Duodenal mucosa (tissue), 2 donors: ENCODE measurements at regions not wholly inside any gene's neighbourhood (a gene's known extent, or its start where the extent isn't known, plus 50 kb on each side); places are given as distances from the start of the nearest gene placed in this dataset.

Experiments
- H3K27ac ChIP-seq: one replicate; pipeline ENCODE4 v1.7.0; 2013; ENCODE audit warnings: low read depth, low read length
- H3K27me3 ChIP-seq, 2 donors: one replicate each; pipeline ENCODE4 v1.7.0; 2013; ENCODE audit warnings: low read length in 2 of 2, control low read depth in 1 of 2; ENCODE audit not compliant: insufficient read depth in 2 of 2, control insufficient read depth in 1 of 2
- H3K36me3 ChIP-seq, 2 donors: one replicate each; pipeline ENCODE4 v1.7.0; 2013; ENCODE audit warnings: low read length in 2 of 2, control low read depth in 1 of 2; ENCODE audit not compliant: insufficient read depth in 2 of 2, control insufficient read depth in 1 of 2
- H3K4me1 ChIP-seq, 2 donors: one replicate each; pipeline ENCODE4 v1.7.0; 2013; ENCODE audit warnings: low read length in 2 of 2, control low read depth in 1 of 2; ENCODE audit not compliant: insufficient read depth in 2 of 2, control insufficient read depth in 1 of 2
- H3K4me3 ChIP-seq, 2 donors: one replicate each; pipeline ENCODE4 v1.7.0; 2013; ENCODE audit warnings: low read length in 2 of 2, low read depth in 1 of 2
- H3K9ac ChIP-seq, 2 donors: one replicate each; pipeline ENCODE4 v1.7.0; 2013; ENCODE audit warnings: low read length in 2 of 2, low read depth in 1 of 2
- H3K9me3 ChIP-seq, 2 donors: one replicate each; pipeline ENCODE4 v1.7.0; 2013; ENCODE audit warnings: low read length in 2 of 2, control low read depth in 1 of 2; ENCODE audit not compliant: control insufficient read depth in 1 of 2

DNA sequence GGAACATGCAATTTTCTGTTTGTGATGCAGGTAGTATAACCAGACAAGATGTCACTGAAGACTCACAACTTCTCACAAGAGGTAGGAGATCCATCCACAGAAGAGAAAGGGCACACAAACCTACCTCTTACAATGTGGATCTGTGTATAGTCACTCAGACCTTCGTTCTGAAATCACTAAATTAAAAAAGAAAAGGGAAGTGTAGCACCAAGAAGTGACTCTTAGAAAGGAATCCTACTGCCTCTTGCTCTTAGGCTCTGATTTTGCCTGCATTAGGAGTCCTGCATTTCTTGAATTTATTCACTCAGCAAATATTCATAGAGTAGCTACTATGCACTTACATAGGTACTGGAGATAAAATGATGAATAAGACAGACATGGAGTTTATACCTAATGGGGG lies 347.6 kb downstream of the BMP4 start:
- Histone ChIP-seq H3K4me3 (no peak overlapping the region), H3K9me3 (no peaks in the 10 kb centered on the region), H3K9ac (no peak overlapping the region), H3K27ac (no peak overlapping the region), H3K36me3 (no peaks in the 10 kb centered on the region), H3K27me3 (no peaks in the 10 kb centered on the region), H3K4me1 (peaks cover 7 to 15% of the 10 kb centered on the region in 2 donors)

DNA sequence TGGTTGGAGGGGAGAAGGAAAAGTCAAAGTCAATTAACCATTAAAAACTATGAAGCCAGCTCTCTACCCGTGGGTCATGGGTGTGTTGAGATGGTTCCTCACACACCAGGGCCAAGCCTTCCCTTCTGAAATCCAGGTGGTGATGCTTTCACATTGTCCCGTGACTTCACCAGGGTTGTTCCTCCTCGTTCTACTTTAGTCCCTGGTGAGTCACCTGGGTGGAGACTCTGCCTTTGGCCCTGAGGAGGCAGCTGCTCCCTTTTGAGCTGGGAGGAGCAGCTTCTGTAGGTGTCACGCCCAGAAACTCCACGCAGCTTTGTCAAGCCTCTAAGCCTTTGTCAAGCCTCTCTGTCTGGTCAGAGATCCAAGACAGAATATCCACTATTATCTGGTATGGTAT lies 348.3 kb downstream of the BMP4 start:
- Histone ChIP-seq H3K4me1 (peaks cover 7 to 10% of the 10 kb centered on the region in 2 donors), H3K4me3 (no peak overlapping the region), H3K27me3 (no peaks in the 10 kb centered on the region), H3K27ac (no peak overlapping the region), H3K9ac (no peak overlapping the region), H3K36me3 (no peaks in the 10 kb centered on the region), H3K9me3 (no peaks in the 10 kb centered on the region)

DNA sequence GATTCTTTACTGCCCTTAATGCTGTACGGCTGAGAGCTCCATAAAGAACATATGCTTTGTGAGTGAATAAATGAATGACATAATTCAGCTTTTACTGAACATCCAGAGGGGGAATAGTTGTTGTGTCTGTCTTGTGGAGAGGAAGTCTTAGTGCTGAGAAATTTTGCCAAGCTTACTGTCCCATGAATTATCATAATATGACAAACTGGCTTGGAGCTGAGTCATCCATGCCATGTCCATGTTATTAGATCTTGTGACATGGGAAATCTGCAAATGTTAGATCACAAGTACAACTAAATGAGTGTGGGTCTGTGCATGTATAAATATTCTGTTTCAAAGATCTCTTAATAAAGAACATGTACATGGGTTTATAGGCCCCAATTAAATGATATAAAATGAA lies 350.4 kb downstream of the BMP4 start:
- H3K27me3 ChIP-seq, result no peaks in the 10 kb centered on the region
- H3K9ac ChIP-seq, result no peak overlapping the region
- peaks cover 7 to 10% of the 10 kb centered on the region in 2 donors for H3K4me1 ChIP-seq
- H3K36me3 ChIP-seq, result no peaks in the 10 kb centered on the region
- no peak overlapping the region for H3K4me3 ChIP-seq
- no peaks in the 10 kb centered on the region for H3K9me3 ChIP-seq
- H3K27ac ChIP-seq, result no peak overlapping the region

DNA sequence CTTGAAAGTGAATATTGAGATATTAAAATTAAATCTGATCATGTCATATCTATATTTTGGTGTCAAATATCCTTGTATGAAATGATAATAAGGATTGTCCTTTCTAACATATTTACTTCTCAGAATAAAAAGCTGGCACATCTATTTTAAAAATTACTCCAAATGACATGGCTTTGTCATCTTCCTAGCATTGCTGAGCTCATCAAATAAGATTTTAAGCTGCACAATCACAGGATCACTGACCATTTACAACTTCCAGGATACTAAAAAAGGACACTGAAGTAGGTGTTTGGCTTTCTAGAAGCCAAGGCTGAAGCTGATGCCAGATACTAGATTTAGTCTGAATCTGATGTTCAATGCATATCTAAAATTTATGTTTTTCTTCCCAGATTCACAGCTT lies 351.1 kb downstream of the BMP4 start:
- H3K27me3 ChIP-seq, result no peaks in the 10 kb centered on the region
- H3K4me3 ChIP-seq, result no peak overlapping the region
- H3K9me3 ChIP-seq, result no peaks in the 10 kb centered on the region
- H3K36me3 ChIP-seq, result no peaks in the 10 kb centered on the region
- peaks cover 7 to 10% of the 10 kb centered on the region in 2 donors for H3K4me1 ChIP-seq
- no peak overlapping the region for H3K27ac ChIP-seq
- no peak overlapping the region for H3K9ac ChIP-seq

- Histone ChIP-seq H3K9ac (no peak overlapping the region), H3K4me3 (no peak overlapping the region), H3K36me3 (no peaks in the 10 kb centered on the region), H3K27me3 (no peaks in the 10 kb centered on the region), H3K27ac (no peak overlapping the region), H3K4me1 (peaks cover 5 to 7% of the 10 kb centered on the region in 2 donors), H3K9me3 (no peaks in the 10 kb centered on the region)
Measured at GRCh38 chr14:53603994-53604393, 352.6 kb downstream of the BMP4 start.

GRCh38 chr14:53601409-53601808 lies 355.2 kb downstream of the BMP4 start:
- no peaks in the 10 kb centered on the region for H3K27me3 ChIP-seq
- H3K27ac ChIP-seq, result no peak overlapping the region
- H3K4me1 ChIP-seq, result no peaks in the 10 kb centered on the region
- no peaks in the 10 kb centered on the region for H3K36me3 ChIP-seq
- H3K4me3 ChIP-seq, result no peak overlapping the region
- H3K9ac ChIP-seq, result no peak overlapping the region
- no peaks in the 10 kb centered on the region for H3K9me3 ChIP-seq

DNA sequence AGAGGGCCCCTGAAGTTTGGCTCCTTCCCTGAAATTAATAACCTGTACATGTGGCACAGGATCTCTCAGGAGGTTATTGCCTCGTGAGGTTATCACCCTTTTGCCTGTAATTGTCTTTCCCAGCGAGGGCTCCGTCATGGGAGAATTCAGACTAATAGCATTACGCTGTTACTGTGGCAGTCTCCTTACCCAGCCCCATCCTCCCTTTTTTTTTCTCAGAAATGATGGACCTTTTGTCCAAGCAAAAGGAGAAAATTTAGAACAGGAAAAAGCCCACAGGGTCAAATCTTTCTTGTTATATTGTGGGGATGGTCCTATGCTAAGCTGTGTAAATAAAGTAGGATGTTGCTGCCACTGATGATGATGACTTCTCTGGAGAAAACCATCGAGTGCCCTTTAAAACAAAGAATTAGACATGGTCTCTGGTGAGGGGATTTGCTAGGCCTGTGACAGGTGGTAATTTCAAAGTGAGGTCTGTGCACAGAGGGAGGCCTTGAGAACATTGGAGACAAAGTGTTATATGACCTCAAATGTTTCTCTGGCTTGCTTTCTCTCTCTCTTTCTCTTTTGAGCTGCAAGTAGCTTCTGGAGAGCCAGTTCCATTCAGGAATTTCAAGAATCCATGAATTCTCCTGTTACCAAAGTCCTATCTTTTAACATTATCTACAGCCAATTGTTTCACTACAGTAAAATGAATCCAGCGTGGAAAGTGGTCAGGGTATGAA lies 357.2 kb downstream of the BMP4 start:
- no peak overlapping the region for H3K27ac ChIP-seq
- H3K9me3 ChIP-seq, result no peaks in the 10 kb centered on the region
- H3K4me1 ChIP-seq, result no peaks in the 10 kb centered on the region
- no peak overlapping the region for H3K4me3 ChIP-seq
- H3K36me3 ChIP-seq, result no peaks in the 10 kb centered on the region
- no peaks in the 10 kb centered on the region for H3K27me3 ChIP-seq
- H3K9ac ChIP-seq, result no peak overlapping the region

DNA sequence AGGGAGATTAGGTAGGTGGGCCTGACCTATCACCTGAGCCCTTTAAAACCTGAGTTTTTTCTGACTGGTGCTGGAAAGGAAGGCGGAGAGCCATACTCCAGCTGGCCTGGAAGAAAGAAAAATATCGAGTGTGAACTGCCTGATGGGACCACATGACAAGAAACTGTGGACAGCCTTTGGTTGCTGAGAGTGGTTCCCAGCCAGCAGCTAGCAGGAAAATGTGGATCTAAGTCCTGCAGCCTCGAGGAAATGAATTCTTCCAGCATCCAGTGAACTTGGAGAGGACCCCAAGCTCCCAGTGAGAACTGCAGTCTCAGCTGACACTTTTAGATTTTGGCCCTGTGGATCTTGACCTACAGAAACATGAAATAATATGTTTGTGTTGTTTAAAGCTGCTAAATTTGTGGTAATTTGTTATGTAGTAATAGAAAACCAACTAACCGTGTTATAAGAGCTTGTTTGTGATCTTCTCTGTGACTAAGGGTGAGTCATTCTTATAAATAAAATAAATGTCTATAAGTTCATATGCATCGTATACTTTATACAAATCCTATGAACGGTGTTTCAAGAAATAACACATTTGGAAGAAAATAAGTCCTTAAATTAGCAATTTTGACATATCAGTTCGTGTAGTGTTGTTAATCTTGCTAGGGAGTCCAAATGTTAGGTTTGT lies 359.6 kb downstream of the BMP4 start:
- no peaks in the 10 kb centered on the region for H3K27me3 ChIP-seq
- no peak overlapping the region for H3K4me3 ChIP-seq

DNA sequence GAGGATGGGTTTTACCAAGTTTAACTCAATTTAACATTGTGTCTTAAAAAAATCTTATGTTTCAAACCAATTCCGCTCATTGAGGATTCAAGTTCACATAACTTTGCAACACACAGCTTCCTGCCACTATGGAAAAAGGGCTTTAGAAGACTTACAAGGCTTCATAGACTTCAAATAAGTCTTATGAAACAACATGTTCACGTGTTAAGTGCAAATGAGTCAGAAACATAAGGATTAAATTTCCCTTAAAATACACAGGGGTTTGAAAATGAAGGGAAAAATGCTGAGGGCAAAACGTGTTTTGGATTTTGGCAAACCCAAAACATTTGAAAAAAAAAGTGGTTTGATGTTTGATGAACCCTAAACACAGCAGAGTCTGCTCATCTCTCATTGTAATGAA lies 364.8 kb downstream of the BMP4 start:
- Histone ChIP-seq H3K27ac (no peak overlapping the region), H3K4me3 (no peak overlapping the region), H3K9me3 (no peaks in the 10 kb centered on the region), H3K27me3 (no peaks in the 10 kb centered on the region), H3K4me1 (no peaks in the 10 kb centered on the region), H3K9ac (no peak overlapping the region), H3K36me3 (no peaks in the 10 kb centered on the region)

More for the DNA sequence above, 359.6 kb downstream of the BMP4 start:
- no peaks in the 10 kb centered on the region for H3K36me3 ChIP-seq
- H3K27ac ChIP-seq, result no peak overlapping the region
- H3K9me3 ChIP-seq, result no peaks in the 10 kb centered on the region
- no peaks in the 10 kb centered on the region for H3K4me1 ChIP-seq
- no peak overlapping the region for H3K9ac ChIP-seq

DNA sequence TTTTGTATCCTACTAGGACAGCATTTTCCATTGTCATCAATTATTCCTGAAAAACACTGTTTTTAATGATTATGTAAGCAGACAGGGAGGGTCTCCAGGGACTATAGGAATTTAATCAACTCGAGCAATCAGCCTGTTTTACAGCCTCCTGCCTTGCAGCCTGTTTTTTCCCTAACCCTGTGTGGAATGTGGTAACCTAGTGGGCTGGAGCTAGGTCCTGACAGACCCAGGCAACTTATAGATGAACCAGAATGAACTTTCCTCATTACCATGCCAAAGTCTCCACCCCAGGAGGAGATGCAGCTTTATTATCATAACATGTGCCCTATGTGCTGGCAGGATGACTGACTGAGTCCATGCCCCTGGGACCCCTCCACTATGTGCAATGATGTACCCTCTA lies 375.1 kb downstream of the BMP4 start:
- Histone ChIP-seq H3K27ac (no peak overlapping the region), H3K4me3 (no peak overlapping the region), H3K36me3 (no peaks in the 10 kb centered on the region), H3K4me1 (no peaks in the 10 kb centered on the region), H3K9me3 (no peaks in the 10 kb centered on the region), H3K9ac (no peak overlapping the region), H3K27me3 (no peaks in the 10 kb centered on the region)
